DOHH2 (cell line): ENCODE measurements at regions not wholly inside any gene's neighbourhood (a gene's known extent, or its start where the extent isn't known, plus 50 kb on each side); places are given as distances from the start of the nearest gene placed in this dataset.

Source experiments
- H3F3A ChIP-seq: fragments of 200-600 bp; sonication (generic), shearing (Covaris generic); 2 replicates; pipeline ENCODE4 v1.6.0; 2016; ENCODE audit warnings: antibody characterized with exemption, mild to moderate bottlenecking; ENCODE audit not compliant: control insufficient read depth, insufficient read depth
- H3K27ac ChIP-seq: fragments of 200-600 bp; sonication (generic); 2 replicates; pipeline ENCODE4 v1.5.1; 2014; ENCODE audit warnings: low read depth, mild to moderate bottlenecking, low read length, moderate library complexity
- H3K27me3 ChIP-seq: fragments of 200-600 bp; sonication (generic); 2 replicates; pipeline ENCODE4 v1.6.1; 2014; ENCODE audit warnings: mild to moderate bottlenecking, low read length, mixed read lengths; ENCODE audit not compliant: control insufficient read depth
- H3K36me3 ChIP-seq: fragments of 200-600 bp; sonication (generic); 2 replicates; pipeline ENCODE4 v1.6.1; 2014; ENCODE audit warnings: mild to moderate bottlenecking, low read length, moderate library complexity, mixed read lengths; ENCODE audit not compliant: control insufficient read depth
- H3K4me1 ChIP-seq: fragments of 200-600 bp; sonication (generic); 2 replicates; pipeline ENCODE4 v1.6.1; 2014; ENCODE audit warnings: mild to moderate bottlenecking, low read length, mixed read lengths; ENCODE audit not compliant: control insufficient read depth
- H3K4me2 ChIP-seq: fragments of 200-600 bp; sonication (generic); 2 replicates; pipeline ENCODE4 v1.6.0; 2014; ENCODE audit warnings: mild to moderate bottlenecking, low read length, moderate library complexity
- H3K4me3 ChIP-seq: fragments of 200-600 bp; sonication (generic); 2 replicates; pipeline ENCODE4 v1.5.1; 2014; ENCODE audit warnings: mild to moderate bottlenecking, low read length, mixed read lengths
- H3K79me2 ChIP-seq: fragments of 200-600 bp; sonication (generic); 2 replicates; pipeline ENCODE4 v1.6.1; 2014; ENCODE audit warnings: mild to moderate bottlenecking, low read length, mixed read lengths; ENCODE audit not compliant: control insufficient read depth
- H3K9me2 ChIP-seq: fragments of 200-600 bp; sonication (generic); replicated peaks from 2 replicates; pipeline ENCODE4 v1.6.1; 2014; ENCODE audit warnings: mild to moderate bottlenecking, low read length, mixed read lengths; ENCODE audit not compliant: control insufficient read depth
- H3K9me3 ChIP-seq: fragments of 200-600 bp; sonication (generic); 2 replicates; pipeline ENCODE4 v1.6.1; 2014; ENCODE audit warnings: antibody characterized with exemption, low read length, mixed read lengths; ENCODE audit not compliant: control insufficient read depth, insufficient read depth
- H4K20me1 ChIP-seq: fragments of 200-600 bp; sonication (generic); 2 replicates; pipeline ENCODE4 v1.6.0; 2014; ENCODE audit warnings: low read depth, mild to moderate bottlenecking, antibody characterized with exemption, low read length, moderate library complexity; ENCODE audit not compliant: control insufficient read depth, insufficient read depth
- EZH2phosphoT487 ChIP-seq: fragments of 200-600 bp; sonication (generic); IDR thresholded peaks from 2 replicates; pipeline ENCODE4 v1.6.1; 2017; ENCODE audit warnings: borderline replicate concordance, mild to moderate bottlenecking, antibody characterized with exemption, low read length, moderate library complexity, mixed read lengths
- TF ChIP-seq, protein P1 (sequence below): fragments of 200-600 bp; sonication (generic); IDR thresholded peaks from one replicate; pipeline ENCODE4 v1.5.1; 2014; ENCODE audit warnings: antibody characterized with exemption, mild to moderate bottlenecking, low read depth, low read length; ENCODE audit not compliant: poor library complexity, severe bottlenecking

DNA sequence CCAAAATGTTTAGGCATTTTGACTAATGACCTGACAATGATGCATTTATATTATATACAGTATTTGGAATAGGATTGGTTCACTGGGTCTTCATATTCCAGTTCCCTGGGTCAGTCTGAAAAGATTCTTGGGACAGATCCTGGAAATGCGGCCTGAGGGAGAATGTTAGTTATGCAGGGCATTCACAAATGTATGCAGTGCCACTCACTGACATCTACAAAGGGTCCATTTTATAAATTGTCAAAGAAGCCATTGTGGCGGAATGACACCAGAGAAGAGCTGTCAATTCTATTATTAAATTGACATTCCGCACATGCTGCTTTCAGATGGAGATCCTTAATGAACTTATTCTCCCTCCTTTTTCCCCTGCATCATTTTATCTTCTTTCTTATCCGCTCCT lies 176.6 kb downstream of the VGLL3 start:
- no peaks in the 10 kb centered on the region for H3K4me1 ChIP-seq

DNA sequence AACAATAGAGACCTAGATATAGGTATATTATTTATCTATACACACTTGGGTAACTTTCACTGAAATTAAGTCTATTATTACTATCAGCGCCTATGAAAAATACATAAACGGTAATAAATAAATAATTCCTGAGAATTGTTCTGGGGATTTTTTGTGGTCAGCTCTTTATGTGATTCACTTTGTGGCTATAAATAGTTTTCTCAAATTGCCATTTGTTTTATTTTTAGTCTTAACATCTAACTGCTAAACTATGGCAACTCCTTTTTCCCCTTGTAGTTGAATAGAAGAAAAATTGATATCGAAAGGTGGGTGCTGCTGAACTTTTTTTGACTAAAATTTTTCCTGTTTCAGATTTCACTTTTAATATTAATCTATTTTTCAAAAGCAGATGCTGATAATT lies 189.0 kb downstream of the VGLL3 start:
- no peaks in the 10 kb centered on the region for H3K79me2 ChIP-seq
- TF ChIP-seq, protein P1, sequence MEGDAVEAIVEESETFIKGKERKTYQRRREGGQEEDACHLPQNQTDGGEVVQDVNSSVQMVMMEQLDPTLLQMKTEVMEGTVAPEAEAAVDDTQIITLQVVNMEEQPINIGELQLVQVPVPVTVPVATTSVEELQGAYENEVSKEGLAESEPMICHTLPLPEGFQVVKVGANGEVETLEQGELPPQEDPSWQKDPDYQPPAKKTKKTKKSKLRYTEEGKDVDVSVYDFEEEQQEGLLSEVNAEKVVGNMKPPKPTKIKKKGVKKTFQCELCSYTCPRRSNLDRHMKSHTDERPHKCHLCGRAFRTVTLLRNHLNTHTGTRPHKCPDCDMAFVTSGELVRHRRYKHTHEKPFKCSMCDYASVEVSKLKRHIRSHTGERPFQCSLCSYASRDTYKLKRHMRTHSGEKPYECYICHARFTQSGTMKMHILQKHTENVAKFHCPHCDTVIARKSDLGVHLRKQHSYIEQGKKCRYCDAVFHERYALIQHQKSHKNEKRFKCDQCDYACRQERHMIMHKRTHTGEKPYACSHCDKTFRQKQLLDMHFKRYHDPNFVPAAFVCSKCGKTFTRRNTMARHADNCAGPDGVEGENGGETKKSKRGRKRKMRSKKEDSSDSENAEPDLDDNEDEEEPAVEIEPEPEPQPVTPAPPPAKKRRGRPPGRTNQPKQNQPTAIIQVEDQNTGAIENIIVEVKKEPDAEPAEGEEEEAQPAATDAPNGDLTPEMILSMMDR, result no peak
- TF ChIP-seq EZH2phosphoT487, result no peak
- H3K36me3 ChIP-seq, result no peaks in the 10 kb centered on the region
- no peaks in the 10 kb centered on the region for H3K9me3 ChIP-seq
- no peaks in the 10 kb centered on the region for H3K9me2 ChIP-seq
- no peak overlapping the region for H3K4me3 ChIP-seq
- H3K27me3 ChIP-seq, result no peaks in the 10 kb centered on the region
- H3K4me2 ChIP-seq, result no peak overlapping the region
- no peak overlapping the region for H3K27ac ChIP-seq
- no peaks in the 10 kb centered on the region for H3K4me1 ChIP-seq
- H3F3A ChIP-seq, result no peaks in the 10 kb centered on the region
- H4K20me1 ChIP-seq, result no peaks in the 10 kb centered on the region

More for the DNA sequence above, 176.6 kb downstream of the VGLL3 start:
- H3K4me3 ChIP-seq, result no peak overlapping the region
- H3K27me3 ChIP-seq, result no peaks in the 10 kb centered on the region
- no peak for TF ChIP-seq EZH2phosphoT487
- H3F3A ChIP-seq, result no peaks in the 10 kb centered on the region
- H3K9me3 ChIP-seq, result no peaks in the 10 kb centered on the region
- no peaks in the 10 kb centered on the region for H3K9me2 ChIP-seq
- H3K36me3 ChIP-seq, result no peaks in the 10 kb centered on the region
- H3K79me2 ChIP-seq, result no peaks in the 10 kb centered on the region
- H4K20me1 ChIP-seq, result no peaks in the 10 kb centered on the region
- H3K4me2 ChIP-seq, result no peak overlapping the region
- H3K27ac ChIP-seq, result no peak overlapping the region

DNA sequence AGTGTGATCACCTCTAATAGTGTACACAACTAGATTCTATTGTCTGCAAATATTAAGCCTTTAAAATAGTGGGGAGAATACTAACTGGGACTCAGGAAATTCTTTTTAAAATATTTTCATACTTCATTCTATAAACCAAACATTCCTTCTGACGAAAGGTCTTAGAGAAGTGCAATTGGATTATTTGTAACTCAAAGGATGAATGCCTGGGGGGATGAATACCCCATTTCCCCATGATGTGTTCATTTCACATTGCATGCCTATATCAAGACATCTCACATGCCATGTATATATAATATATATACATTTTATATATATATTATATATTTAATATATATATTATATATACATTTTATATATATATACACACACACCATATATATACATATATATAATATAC lies 189.9 kb downstream of the VGLL3 start:
- H3K36me3 ChIP-seq, result no peaks in the 10 kb centered on the region
- H3F3A ChIP-seq, result no peaks in the 10 kb centered on the region
- H3K9me3 ChIP-seq, result no peaks in the 10 kb centered on the region
- H3K4me1 ChIP-seq, result no peaks in the 10 kb centered on the region
- H3K79me2 ChIP-seq, result no peaks in the 10 kb centered on the region
- H3K27ac ChIP-seq, result no peak overlapping the region
- no peaks in the 10 kb centered on the region for H4K20me1 ChIP-seq
- TF ChIP-seq, protein P1, result no peak
- TF ChIP-seq EZH2phosphoT487, result no peak
- no peaks in the 10 kb centered on the region for H3K9me2 ChIP-seq
- no peak overlapping the region for H3K4me2 ChIP-seq
- no peaks in the 10 kb centered on the region for H3K27me3 ChIP-seq
- no peak overlapping the region for H3K4me3 ChIP-seq

DNA sequence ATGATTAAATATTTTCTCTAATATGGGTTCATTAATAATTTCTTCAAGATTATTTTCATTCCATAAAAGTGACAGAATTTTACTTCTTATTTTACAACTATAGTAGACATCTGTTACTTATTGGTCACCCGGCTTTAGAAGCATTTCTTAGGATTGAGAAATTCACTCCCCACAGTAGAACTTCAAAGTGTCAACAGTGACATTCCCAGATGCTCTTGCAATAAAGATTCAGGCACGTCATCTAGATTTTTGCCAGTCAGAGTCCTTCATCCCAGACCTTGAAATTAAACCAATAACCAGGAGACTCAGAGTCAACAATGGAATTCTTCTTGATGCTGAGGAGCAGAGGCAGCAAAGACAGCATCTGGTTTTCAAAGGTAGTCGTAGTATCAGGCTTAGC lies 190.8 kb downstream of the VGLL3 start:
- no peaks in the 10 kb centered on the region for H3K9me3 ChIP-seq
- no peaks in the 10 kb centered on the region for H3K36me3 ChIP-seq
- TF ChIP-seq, protein P1, result no peak
- TF ChIP-seq EZH2phosphoT487, result no peak
- no peak overlapping the region for H3K4me3 ChIP-seq
- H3K79me2 ChIP-seq, result no peaks in the 10 kb centered on the region
- H3K27me3 ChIP-seq, result no peaks in the 10 kb centered on the region
- no peak overlapping the region for H3K27ac ChIP-seq
- no peaks in the 10 kb centered on the region for H3F3A ChIP-seq
- H3K9me2 ChIP-seq, result no peaks in the 10 kb centered on the region
- H4K20me1 ChIP-seq, result no peaks in the 10 kb centered on the region
- H3K4me2 ChIP-seq, result no peak overlapping the region
- H3K4me1 ChIP-seq, result no peaks in the 10 kb centered on the region
